HCT116 (cell line): ENCODE measurements at regions not wholly inside any gene's neighbourhood (a gene's known extent, or its start where the extent isn't known, plus 50 kb on each side); places are given as distances from the start of the nearest gene placed in this dataset.

Experiments
- ATAC-seq: fragments of 200-7000 bp; cut with Tn5 transposase; 2 replicates; pipeline ENCODE4 v1.9.1; 2020; ENCODE audit warnings: mild to moderate bottlenecking, moderate library complexity
- BruUV-seq: library from RNA; stranded (reverse); fragments of 400-500 nt; replicated peaks from 2 replicates; lab custom pipeline; 2021; lab: Mats Ljungman, UMichigan
- CTCF ChIA-PET: fragments of 300-600 bp; sonication (Branson Sonifier 250); formaldehyde crosslinking; loops from one replicate; lab custom pipeline; 2021; ENCODE audit warnings: antibody characterized with exemption; lab: Charles Lee
- POLR2A ChIA-PET: fragments of 300-600, 350-600 bp; sonication (Branson Sonifier 250); formaldehyde crosslinking; loops from one replicate; lab custom pipeline; 2021; ENCODE audit warnings: antibody characterized with exemption; lab: Charles Lee
- RAD21 ChIA-PET, 2 experiments: fragments of 300-600 bp; sonication (Branson Sonifier 250); formaldehyde crosslinking; loops; one replicate each; lab custom pipeline; 2023; ENCODE audit warnings: low total read pairs in 2 of 2; ENCODE audit not compliant: uncharacterized antibody in 2 of 2, unreplicated experiment in 2 of 2, low non-redundant PET in 1 of 2; lab: Charles Lee
- DNase-seq: peaks from one replicate; pipeline ENCODE4 v3.0.0-alpha.2; 2010; ENCODE audit warnings: low read depth, low spot score
- H2AFZ ChIP-seq: fragments of 200-600 bp; shearing (Covaris generic), sonication (generic); 2 replicates; pipeline ENCODE4 v1.6.1; 2017; ENCODE audit warnings: low read depth, mixed run types, mixed read lengths, antibody characterized with exemption, low read length; ENCODE audit not compliant: poor library complexity, severe bottlenecking
- H3K27ac ChIP-seq: 2 replicates; pipeline ENCODE4 v1.5.1; 2012; ENCODE audit warnings: low read depth, low read length
- H3K27me3 ChIP-seq: fragments of 200-600 bp; sonication (generic); 2 replicates; pipeline ENCODE4 v1.6.1; 2016; ENCODE audit warnings: mixed run types, low read length, mixed read lengths; ENCODE audit not compliant: insufficient read depth
- H3K36me3 ChIP-seq, 2 experiments: fragments of 200-500 bp in 1 of 2; fragments of 200-600 bp in 1 of 2; sonication (Bioruptor generic) in 1 of 2; sonication (generic) in 1 of 2; 2 replicates each; pipeline versions ENCODE4 v1.5.1 to v1.6.1; 2014 to 2016; ENCODE audit warnings: low read length in 2 of 2, inconsistent platforms in 1 of 2, mixed read lengths in 1 of 2, mixed run types in 1 of 2; ENCODE audit not compliant: insufficient read depth in 2 of 2, control insufficient read depth in 1 of 2
- H3K4me1 ChIP-seq, 2 experiments: fragments of 200-600 bp in 1 of 2; sonication (generic) in 1 of 2; 2 replicates each; pipeline versions ENCODE4 v1.5.1 to v1.6.1; 2012 to 2017; ENCODE audit warnings: low read length in 2 of 2, inconsistent platforms in 1 of 2, mild to moderate bottlenecking in 1 of 2, mixed read lengths in 1 of 2, mixed run types in 1 of 2, moderate library complexity in 1 of 2; ENCODE audit not compliant: insufficient read depth in 2 of 2, control insufficient read depth in 1 of 2
- H3K4me2 ChIP-seq: fragments of 200-600 bp; sonication (generic); 2 replicates; pipeline ENCODE4 v1.6.1; 2017; ENCODE audit warnings: mixed run types, low read length, mixed read lengths
- H3K4me3 ChIP-seq, 2 experiments: fragments of 200-600 bp in 1 of 2; sonication (generic) in 1 of 2; replicated peaks in 1 of 2; 2 replicates each; pipeline ENCODE4 v1.5.1; 2011 to 2016; ENCODE audit warnings: low read length in 2 of 2, control low read depth in 1 of 2, low read depth in 1 of 2, mild to moderate bottlenecking in 1 of 2, mixed read lengths in 1 of 2, mixed run types in 1 of 2
- H3K79me2 ChIP-seq: fragments of 200-600 bp; sonication (generic); 2 replicates; pipeline ENCODE4 v1.6.1; 2017; ENCODE audit warnings: mild to moderate bottlenecking, mixed run types, low read length, moderate library complexity, mixed read lengths; ENCODE audit not compliant: insufficient read depth
- H3K9ac ChIP-seq: fragments of 200-600 bp; sonication (generic); 2 replicates; pipeline ENCODE4 v1.6.1; 2016; ENCODE audit warnings: low read length, mixed read lengths
- H3K9me2 ChIP-seq: fragments of 200-600 bp; sonication (generic), shearing (Covaris generic); 2 replicates; pipeline ENCODE4 v1.6.1; 2017; ENCODE audit warnings: mixed run types, mild to moderate bottlenecking, moderate library complexity; ENCODE audit not compliant: insufficient read depth
- H3K9me3 ChIP-seq, 2 experiments: fragments of 200-500 bp in 1 of 2; fragments of 200-600 bp in 1 of 2; sonication (Bioruptor generic) in 1 of 2; sonication (generic) in 1 of 2; 2 replicates each; pipeline ENCODE4 v1.6.1; 2014 to 2017; ENCODE audit warnings: low read length in 2 of 2, mixed read lengths in 2 of 2, inconsistent platforms in 1 of 2, low read depth in 1 of 2, mild to moderate bottlenecking in 1 of 2, mixed run types in 1 of 2, moderate library complexity in 1 of 2; ENCODE audit not compliant: control insufficient read depth in 1 of 2, insufficient read depth in 1 of 2
- H4K20me1 ChIP-seq: fragments of 200-600 bp; sonication (generic), shearing (Covaris generic); 2 replicates; pipeline ENCODE4 v1.6.1; 2017; ENCODE audit warnings: mixed run types, mild to moderate bottlenecking, moderate library complexity; ENCODE audit not compliant: insufficient read depth
- CEBPB ChIP-seq: IDR thresholded peaks from 2 replicates; pipeline ENCODE4 v1.6.1; 2012; ENCODE audit warnings: low read depth
- EGR1 ChIP-seq: IDR thresholded peaks from 2 replicates; pipeline ENCODE4 v1.6.1; 2012; ENCODE audit warnings: low read depth
- ELF1 ChIP-seq: IDR thresholded peaks from 2 replicates; pipeline ENCODE4 v1.6.1; 2012; ENCODE audit warnings: low read depth, borderline replicate concordance
- EZH2 ChIP-seq: fragments of 200-600 bp; sonication (generic); IDR thresholded peaks from 2 replicates; pipeline ENCODE4 v1.6.1; 2017; ENCODE audit warnings: antibody characterized with exemption, mixed run types
- EZH2phosphoT487 ChIP-seq: fragments of 200-600 bp; IDR thresholded peaks from 2 replicates; pipeline ENCODE4 v1.6.1; 2018; ENCODE audit warnings: antibody characterized with exemption, borderline replicate concordance
- SP1 ChIP-seq: IDR thresholded peaks from 2 replicates; pipeline ENCODE4 v1.6.1; 2012; ENCODE audit warnings: low read depth
- intact Hi-C: fragments of 100-400 bp; cut with micrococcal nuclease; formaldehyde crosslinking; loops from 2 replicates; pipeline ENCODE4 v1.10.0; 2022
- TF ChIP-seq, protein P1 (sequence below): IDR thresholded peaks from 2 replicates; pipeline ENCODE4 v1.6.1; 2011; ENCODE audit warnings: mild to moderate bottlenecking, low read length, moderate library complexity; ENCODE audit not compliant: insufficient replicate concordance; ENCODE audit errors: extremely low read depth
- TF ChIP-seq, protein P2 (sequence below), 3 experiments: fragments of 200-600 bp in 1 of 3; sonication (generic) in 1 of 3; IDR thresholded peaks in 2 of 3; conservative IDR thresholded peaks in 1 of 3; 2 replicates each; pipeline ENCODE4 v1.5.1; 2012 to 2017; ENCODE audit warnings: low read depth in 2 of 3, low read length in 2 of 3, antibody characterized with exemption in 1 of 3, borderline replicate concordance in 1 of 3, control low read depth in 1 of 3, mild to moderate bottlenecking in 1 of 3, mixed read lengths in 1 of 3, mixed run types in 1 of 3, moderate library complexity in 1 of 3; ENCODE audit not compliant: insufficient read depth in 1 of 3

- ATAC-seq, result no peak
- intact Hi-C loops, result no loop called here
- CTCF ChIA-PET, result no interaction called here
- no peaks in the 10 kb centered on the region for H3K4me1 ChIP-seq
- TF ChIP-seq ELF1 (no peak), EZH2 (no peak), CEBPB (no peak), EZH2phosphoT487 (no peak), SP1 (no peak), EGR1 (no peak)
- TF ChIP-seq, protein P1, sequence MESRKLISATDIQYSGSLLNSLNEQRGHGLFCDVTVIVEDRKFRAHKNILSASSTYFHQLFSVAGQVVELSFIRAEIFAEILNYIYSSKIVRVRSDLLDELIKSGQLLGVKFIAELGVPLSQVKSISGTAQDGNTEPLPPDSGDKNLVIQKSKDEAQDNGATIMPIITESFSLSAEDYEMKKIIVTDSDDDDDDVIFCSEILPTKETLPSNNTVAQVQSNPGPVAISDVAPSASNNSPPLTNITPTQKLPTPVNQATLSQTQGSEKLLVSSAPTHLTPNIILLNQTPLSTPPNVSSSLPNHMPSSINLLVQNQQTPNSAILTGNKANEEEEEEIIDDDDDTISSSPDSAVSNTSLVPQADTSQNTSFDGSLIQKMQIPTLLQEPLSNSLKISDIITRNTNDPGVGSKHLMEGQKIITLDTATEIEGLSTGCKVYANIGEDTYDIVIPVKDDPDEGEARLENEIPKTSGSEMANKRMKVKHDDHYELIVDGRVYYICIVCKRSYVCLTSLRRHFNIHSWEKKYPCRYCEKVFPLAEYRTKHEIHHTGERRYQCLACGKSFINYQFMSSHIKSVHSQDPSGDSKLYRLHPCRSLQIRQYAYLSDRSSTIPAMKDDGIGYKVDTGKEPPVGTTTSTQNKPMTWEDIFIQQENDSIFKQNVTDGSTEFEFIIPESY, result no peak
- TF ChIP-seq, protein P2, sequence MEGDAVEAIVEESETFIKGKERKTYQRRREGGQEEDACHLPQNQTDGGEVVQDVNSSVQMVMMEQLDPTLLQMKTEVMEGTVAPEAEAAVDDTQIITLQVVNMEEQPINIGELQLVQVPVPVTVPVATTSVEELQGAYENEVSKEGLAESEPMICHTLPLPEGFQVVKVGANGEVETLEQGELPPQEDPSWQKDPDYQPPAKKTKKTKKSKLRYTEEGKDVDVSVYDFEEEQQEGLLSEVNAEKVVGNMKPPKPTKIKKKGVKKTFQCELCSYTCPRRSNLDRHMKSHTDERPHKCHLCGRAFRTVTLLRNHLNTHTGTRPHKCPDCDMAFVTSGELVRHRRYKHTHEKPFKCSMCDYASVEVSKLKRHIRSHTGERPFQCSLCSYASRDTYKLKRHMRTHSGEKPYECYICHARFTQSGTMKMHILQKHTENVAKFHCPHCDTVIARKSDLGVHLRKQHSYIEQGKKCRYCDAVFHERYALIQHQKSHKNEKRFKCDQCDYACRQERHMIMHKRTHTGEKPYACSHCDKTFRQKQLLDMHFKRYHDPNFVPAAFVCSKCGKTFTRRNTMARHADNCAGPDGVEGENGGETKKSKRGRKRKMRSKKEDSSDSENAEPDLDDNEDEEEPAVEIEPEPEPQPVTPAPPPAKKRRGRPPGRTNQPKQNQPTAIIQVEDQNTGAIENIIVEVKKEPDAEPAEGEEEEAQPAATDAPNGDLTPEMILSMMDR (IDR thresholded peaks at IDR 0.05 in 2 of 3, conservative IDR thresholded peaks at IDR 0.05 in 1 of 3; ENCODE audit: borderline replicate concordance in 1 of 3, insufficient read depth in 1 of 3, low read depth in 2 of 3, low read length in 2 of 3), result no peak
- H3K27me3 ChIP-seq, result peaks cover 12% of the 10 kb centered on the region
- H3K79me2 ChIP-seq, result no peaks in the 10 kb centered on the region
- BruUV-seq, result no TSS peak
- H3K36me3 ChIP-seq, result no peaks in the 10 kb centered on the region
- no peak overlapping the region for H3K27ac ChIP-seq
- H3K9me3 ChIP-seq, result no peaks in the 10 kb centered on the region
- H3K4me2 ChIP-seq, result no peak overlapping the region
- no peak for DNase-seq
- H3K9ac ChIP-seq, result no peak overlapping the region
- no peak overlapping the region for H2AFZ ChIP-seq
- no peaks in the 10 kb centered on the region for H4K20me1 ChIP-seq
- no peak overlapping the region for H3K4me3 ChIP-seq
- POLR2A ChIA-PET, result no interaction called here
- H3K9me2 ChIP-seq, result no peaks in the 10 kb centered on the region
- RAD21 ChIA-PET, result no interaction called here
These were observed 342.9 kb upstream of the PPP2R3A start for GRCh38 chr3:135622656-135623055.
